Endothelial cell of umbilical vein (primary cell): ENCODE measurements at regions not wholly inside any gene's neighbourhood (a gene's known extent, or its start where the extent isn't known, plus 50 kb on each side); places are given as distances from the start of the nearest gene placed in this dataset.
"Not testable (repeated sequence)": the region's sequence is repeated elsewhere in the genome, so short reads cannot be mapped to it uniquely, and the experiment has no call there.

Experiments used
- BruUV-seq: library from RNA; stranded (reverse); fragments of 400-500 nt; replicated peaks from 2 replicates; lab custom pipeline; 2021; lab: Mats Ljungman, UMichigan
- CTCF ChIA-PET: fragments of 300-600, 350-600 bp; sonication (Branson Sonifier 250); formaldehyde crosslinking; loops from one replicate; lab custom pipeline; 2021; ENCODE audit warnings: antibody characterized with exemption, inconsistent platforms; lab: Charles Lee
- POLR2A ChIA-PET: fragments of 300-600, 350-600 bp; sonication (Branson Sonifier 250); formaldehyde crosslinking; loops from one replicate; lab custom pipeline; 2021; ENCODE audit warnings: antibody characterized with exemption, inconsistent platforms; lab: Charles Lee
- DNase-seq: peaks from one replicate; pipeline ENCODE4 v3.0.0-alpha.2; 2011; ENCODE audit warnings: low read depth, low spot score
- FAIRE-seq: peaks from 2 replicates; lab custom pipeline; 2011; peaks lifted over from hg19 to GRCh38; lab: Jason Lieb, UNC
- H2AFZ ChIP-seq: 2 replicates; pipeline ENCODE4 v1.6.0; 2012; ENCODE audit warnings: low read depth, low read length, control low read depth, inconsistent platforms
- H3K27ac ChIP-seq: 2 replicates; pipeline ENCODE4 v1.5.1; 2011; ENCODE audit warnings: low read depth, mild to moderate bottlenecking, control low read depth, low read length, moderate library complexity; ENCODE audit not compliant: insufficient read depth
- H3K27me3 ChIP-seq, 2 experiments: 2 replicates each; pipeline versions ENCODE4 v1.6.0 to v1.6.1; 2011; ENCODE audit warnings: low read length in 2 of 2, mixed read lengths in 1 of 2; ENCODE audit not compliant: control insufficient read depth in 2 of 2, insufficient read depth in 2 of 2
- H3K36me3 ChIP-seq, 2 experiments: 2 replicates in 1 of 2; 3 replicates in 1 of 2; pipeline ENCODE4 v1.5.1; 2011; ENCODE audit warnings: low read length in 2 of 2, mild to moderate bottlenecking in 1 of 2, moderate library complexity in 1 of 2; ENCODE audit not compliant: control insufficient read depth in 2 of 2, insufficient read depth in 2 of 2; ENCODE audit errors: extremely low read depth in 1 of 2
- H3K4me1 ChIP-seq: 3 replicates; pipeline ENCODE4 v1.5.1; 2011; ENCODE audit warnings: mild to moderate bottlenecking, low read length; ENCODE audit not compliant: control insufficient read depth, insufficient read depth; ENCODE audit errors: extremely low read depth
- H3K4me2 ChIP-seq: 2 replicates; pipeline ENCODE4 v1.6.1; 2011; ENCODE audit warnings: low read length, control low read depth, mixed read lengths; ENCODE audit not compliant: insufficient read depth
- H3K4me3 ChIP-seq, 3 experiments: fragments of 200-600 bp in 1 of 3; sonication (generic), shearing (Covaris generic) in 1 of 3; replicated peaks in 1 of 3; 2 replicates each; pipeline ENCODE4 v1.5.1; 2011 to 2016; ENCODE audit warnings: control low read depth in 3 of 3, low read length in 3 of 3, mild to moderate bottlenecking in 2 of 3, inconsistent platforms in 1 of 3, low read depth in 1 of 3, moderate library complexity in 1 of 3; ENCODE audit not compliant: insufficient read depth in 1 of 3
- H3K79me2 ChIP-seq: 2 replicates; pipeline ENCODE4 v1.6.0; 2012; ENCODE audit warnings: low read length, inconsistent platforms; ENCODE audit not compliant: control insufficient read depth, insufficient read depth
- H3K9ac ChIP-seq: replicated peaks from 2 replicates; pipeline ENCODE3; 2011; ENCODE audit warnings: low read length, control low read depth; ENCODE audit not compliant: insufficient read depth; ENCODE audit errors: extremely low read depth
- H3K9me1 ChIP-seq: replicated peaks from 3 replicates; pipeline ENCODE4 v1.6.0; 2011; ENCODE audit warnings: mild to moderate bottlenecking, low read length; ENCODE audit not compliant: control insufficient read depth, insufficient read depth; ENCODE audit errors: extremely low read depth
- H3K9me3 ChIP-seq: replicated peaks from 2 replicates; pipeline ENCODE4 v1.5.1; 2012; ENCODE audit warnings: low read length, inconsistent platforms; ENCODE audit not compliant: control insufficient read depth, insufficient read depth
- H4K20me1 ChIP-seq: replicated peaks from 2 replicates; pipeline ENCODE3; 2011; ENCODE audit warnings: mild to moderate bottlenecking, low read length; ENCODE audit not compliant: control insufficient read depth, insufficient read depth; ENCODE audit errors: extremely low read depth
- CTCF ChIP-seq, 2 donors: IDR thresholded peaks; 1 replicate in 1 of 2; 2 replicates in 1 of 2; pipeline ENCODE4 v1.5.1; 2011; ENCODE audit warnings: low read length in 2 of 2, mild to moderate bottlenecking in 2 of 2, moderate library complexity in 2 of 2, control low read depth in 1 of 2, inconsistent platforms in 1 of 2, low read depth in 1 of 2; ENCODE audit not compliant: insufficient read depth in 1 of 2; ENCODE audit errors: extremely low read depth in 1 of 2
- FOS ChIP-seq: IDR thresholded peaks from 2 replicates; pipeline ENCODE4 v1.6.1; 2011; ENCODE audit warnings: mild to moderate bottlenecking, low read length, moderate library complexity, borderline replicate concordance; ENCODE audit not compliant: insufficient read depth
- GATA2 ChIP-seq: IDR thresholded peaks from 2 replicates; pipeline ENCODE4 v1.7.0; 2011; ENCODE audit warnings: low read depth, mild to moderate bottlenecking, moderate library complexity, mixed read lengths, low read length; ENCODE audit not compliant: insufficient read length, insufficient read depth
- MAX ChIP-seq: IDR thresholded peaks from 2 replicates; pipeline ENCODE4 v1.6.1; 2011; ENCODE audit not compliant: insufficient read depth, insufficient read length
- MYC ChIP-seq: IDR thresholded peaks from one replicate; pipeline ENCODE4 v1.6.1; 2011; ENCODE audit warnings: mild to moderate bottlenecking, low read depth, low read length
- POLR2A ChIP-seq: IDR thresholded peaks from 2 replicates; pipeline ENCODE4 v1.6.1; 2012; ENCODE audit warnings: low read depth, mild to moderate bottlenecking, control low read depth, low read length
- POLR2AphosphoS5 ChIP-seq: IDR thresholded peaks from 2 replicates; pipeline ENCODE4 v1.6.1; 2012; ENCODE audit warnings: low read depth, mild to moderate bottlenecking, control low read depth, low read length, moderate library complexity; ENCODE audit not compliant: insufficient read depth
- dilution Hi-C: fragments of 300-500 bp; cut with MboI; formaldehyde crosslinking; loops from one replicate; pipeline ENCODE4 v1.15.0; 2019; ENCODE audit warnings: low sequenced_read_pairs; ENCODE audit not compliant: extremely low pct_ligation_motif_present
- intact Hi-C: fragments of 100-400 bp; cut with micrococcal nuclease; formaldehyde crosslinking; loops from one replicate; pipeline ENCODE4 v1.10.0; 2022

- H3K9me3 ChIP-seq, H3K27me3 ChIP-seq, intact Hi-C loops, DNase-seq, POLR2A ChIA-PET, CTCF ChIA-PET, H2AFZ ChIP-seq, H3K4me2 ChIP-seq, BruUV-seq, H4K20me1 ChIP-seq, FAIRE-seq, H3K27ac ChIP-seq, dilution Hi-C loops, H3K4me1 ChIP-seq, H3K9ac ChIP-seq, H3K79me2 ChIP-seq, H3K9me1 ChIP-seq, H3K36me3 ChIP-seq, H3K4me3 ChIP-seq: not testable (repeated sequence)
These were observed 188.9 kb downstream of the FASLG start for GRCh38 chr1:172847814-172848213.

- ChIA-PET CTCF (interaction anchor here (1.1 to 1.4 kb wide), 3 partner anchors 15 to 24 kb away, joined by 3 to 4 read pairs (median 4); no protein-coding TSS in a partner anchor), POLR2A (no interaction called here)
- Histone ChIP-seq H3K36me3 (no peaks in the 10 kb centered on the region), H2AFZ (no peak overlapping the region), H3K9me1 (no peaks in the 10 kb centered on the region), H3K9me3 (no peaks in the 10 kb centered on the region), H3K79me2 (no peaks in the 10 kb centered on the region), H3K4me1 (no peaks in the 10 kb centered on the region), H3K4me2 (no peak overlapping the region), H3K9ac (no peak overlapping the region), H4K20me1 (no peaks in the 10 kb centered on the region), H3K27ac (no peak overlapping the region), H3K4me3 (no peak overlapping the region), H3K27me3 (no peaks in the 10 kb centered on the region)
- no TSS peak for BruUV-seq
- dilution Hi-C loops (no loop called here), intact Hi-C loops (no loop called here)
- DNase-seq, result no peak
- FAIRE-seq, result no peak
- TF ChIP-seq CTCF (IDR thresholded peaks at IDR 0.05; ENCODE audit: extremely low read depth in 1 of 2, insufficient read depth in 1 of 2, low read depth in 1 of 2, low read length in 2 of 2), result no peak
- TF ChIP-seq FOS, result no peak
- no peak for TF ChIP-seq POLR2AphosphoS5
- TF ChIP-seq MYC, result no peak
- no peak for TF ChIP-seq GATA2
- TF ChIP-seq POLR2A, result no peak
- TF ChIP-seq MAX, result no peak
These were observed 190.8 kb downstream of the FASLG start for GRCh38 chr1:172849653-172850052.
